SH-SY5Y (cell line): ENCODE measurements at regions not wholly inside any gene's neighbourhood (a gene's known extent, or its start where the extent isn't known, plus 50 kb on each side); places are given as distances from the start of the nearest gene placed in this dataset.

Source experiments
- GATA2 ChIP-seq: IDR thresholded peaks from 2 replicates; pipeline ENCODE4 v1.6.1; 2011; ENCODE audit warnings: mild to moderate bottlenecking, low read depth, low read length
- GATA3 ChIP-seq: IDR thresholded peaks from 2 replicates; pipeline ENCODE4 v1.6.1; 2011; ENCODE audit warnings: low read depth, mild to moderate bottlenecking, low read length, moderate library complexity

DNA sequence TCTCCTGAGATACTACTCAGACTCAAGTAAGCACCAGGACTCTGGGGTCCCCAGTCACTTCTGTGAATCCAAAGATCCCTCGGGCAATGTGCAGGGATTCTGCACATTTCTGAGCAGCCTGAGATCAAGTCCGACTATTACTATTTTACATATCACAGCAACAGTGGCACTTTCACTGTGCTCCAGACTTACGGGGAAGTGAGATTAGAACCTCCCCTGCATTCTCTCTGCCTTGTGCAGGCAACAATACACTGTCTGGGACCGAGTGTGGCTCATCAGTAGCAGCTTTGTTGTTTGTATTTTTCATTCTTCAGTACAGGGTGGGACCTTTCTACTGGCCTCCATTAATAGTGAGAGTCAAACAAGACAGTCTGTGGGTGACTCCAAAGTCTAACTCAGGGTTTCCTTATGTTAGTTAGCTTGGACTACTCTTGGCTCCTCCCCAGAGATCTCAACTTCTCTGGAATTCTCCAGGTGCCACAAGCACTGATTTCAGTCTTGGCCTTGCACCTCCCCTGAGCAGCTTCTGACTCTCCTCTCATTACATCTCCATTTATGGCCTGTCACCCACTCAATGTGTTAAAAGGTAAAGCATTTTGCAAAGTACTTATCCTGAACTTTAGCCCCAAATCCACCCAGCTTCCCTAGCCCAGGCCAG lies 76.2 kb upstream of the TOP3B start:
- TF ChIP-seq GATA2 (no peak), GATA3 (no peak)
